K562 (cell line): ENCODE measurements at regions not wholly inside any gene's neighbourhood (a gene's known extent, or its start where the extent isn't known, plus 50 kb on each side); places are given as distances from the start of the nearest gene placed in this dataset.

ENCODE experiments used
- ATAC-seq: fragments of 200-7000 bp; cut with Tn5 transposase; 3 replicates; pipeline ENCODE4 v1.9.1; 2020; ENCODE audit warnings: moderate library complexity
- BruUV-seq: library from RNA; stranded (reverse); fragments of 400-500 nt; replicated peaks from 2 replicates; lab custom pipeline; 2021; lab: Mats Ljungman, UMichigan
- CTCF ChIA-PET: fragments of 300-600 bp; formaldehyde crosslinking; extraction: SDS; loops from one replicate; lab custom pipeline; 2021; ENCODE audit warnings: low intra/inter-chr PET ratio; lab: Yijun Ruan, JAX
- POLR2A ChIA-PET: fragments of 300-600, 350-650 bp; sonication (Branson Sonifier 250); formaldehyde crosslinking; extraction: SDS; loops from one replicate; lab custom pipeline; 2021; ENCODE audit warnings: antibody characterized with exemption, inconsistent platforms; lab: Yijun Ruan, JAX
- DNase-seq, 4 experiments: peaks; one replicate each; pipeline versions ENCODE4 v3.0.0 to v3.0.0-alpha.2; 2011 to 2018; ENCODE audit warnings: low spot score in 3 of 4, mixed read lengths in 3 of 4; ENCODE audit errors: extremely low read depth in 1 of 4
- FAIRE-seq: peaks from 2 replicates; lab custom pipeline; 2011; peaks lifted over from hg19 to GRCh38; lab: Jason Lieb, UNC
- H2AFZ ChIP-seq: 2 replicates; pipeline ENCODE4 v1.6.0; 2011; ENCODE audit warnings: low read depth, low read length, control low read depth, inconsistent platforms
- H3K27ac ChIP-seq: fragments of 200-600 bp; 3 replicates; pipeline ENCODE4 v1.8.0; 2011; ENCODE audit warnings: low read depth, mild to moderate bottlenecking, control low read depth, inconsistent platforms, low read length, moderate library complexity, mixed read lengths; ENCODE audit errors: extremely low read depth
- H3K27me3 ChIP-seq, 2 experiments: fragments of 300-600 bp in 1 of 2; 2 replicates in 1 of 2; 3 replicates in 1 of 2; pipeline versions ENCODE4 v1.6.0 to v1.8.0; 2011; ENCODE audit warnings: inconsistent platforms in 2 of 2, low read length in 2 of 2, mild to moderate bottlenecking in 1 of 2, mixed read lengths in 1 of 2, moderate library complexity in 1 of 2; ENCODE audit not compliant: control insufficient read depth in 2 of 2, insufficient read depth in 2 of 2
- H3K36me3 ChIP-seq: fragments of 300-600 bp; 3 replicates; pipeline ENCODE4 v1.8.0; 2011; ENCODE audit warnings: mild to moderate bottlenecking, low read length, inconsistent platforms; ENCODE audit not compliant: control insufficient read depth, insufficient read depth
- H3K4me1 ChIP-seq, 2 experiments: fragments of 200-600 bp in 1 of 2; replicated peaks in 1 of 2; 2 replicates in 1 of 2; 3 replicates in 1 of 2; pipeline versions ENCODE4 v1.5.1 to v1.8.0; 2011; ENCODE audit warnings: inconsistent platforms in 2 of 2, low read length in 2 of 2, mild to moderate bottlenecking in 1 of 2, mixed read lengths in 1 of 2, moderate library complexity in 1 of 2; ENCODE audit not compliant: control insufficient read depth in 2 of 2, insufficient read depth in 2 of 2
- H3K4me2 ChIP-seq: 2 replicates; pipeline ENCODE4 v1.6.1; 2011; ENCODE audit warnings: low read length, control low read depth, inconsistent platforms, mixed read lengths; ENCODE audit not compliant: insufficient read depth
- H3K4me3 ChIP-seq: fragments of 200-600 bp; sonication (generic), shearing (Covaris generic); 2 replicates; pipeline ENCODE4 v1.5.1; 2016; ENCODE audit warnings: control low read depth, inconsistent platforms
- H3K79me2 ChIP-seq: fragments of 200-600 bp; 3 replicates; pipeline ENCODE4 v1.8.0; 2011; ENCODE audit warnings: low read length, inconsistent platforms; ENCODE audit not compliant: control insufficient read depth, insufficient read depth
- H3K9ac ChIP-seq, 2 experiments: 2 replicates each; pipeline versions ENCODE4 v1.6.0 to v1.6.1; 2011; ENCODE audit warnings: low read depth in 2 of 2, low read length in 2 of 2, control low read depth in 1 of 2, inconsistent platforms in 1 of 2, mild to moderate bottlenecking in 1 of 2, mixed read lengths in 1 of 2; ENCODE audit not compliant: insufficient read depth in 1 of 2
- H3K9me1 ChIP-seq: one replicate; pipeline ENCODE4 v1.6.0; 2011; ENCODE audit warnings: inconsistent platforms, mild to moderate bottlenecking, low read length, moderate library complexity; ENCODE audit not compliant: control insufficient read depth, insufficient read depth
- H3K9me3 ChIP-seq: replicated peaks from 2 replicates; pipeline ENCODE4 v1.5.1; 2011; ENCODE audit warnings: low read depth, low read length, inconsistent platforms; ENCODE audit not compliant: control insufficient read depth, insufficient read depth
- H4K20me1 ChIP-seq: replicated peaks from 2 replicates; pipeline ENCODE4 v1.6.1; 2011; ENCODE audit warnings: low read length, inconsistent platforms, mixed read lengths; ENCODE audit not compliant: control insufficient read depth, insufficient read depth
- CC2D1A ChIP-seq: fragments of 450-650 bp; IDR thresholded peaks from 2 replicates; pipeline ENCODE4 v1.6.1; 2017; ENCODE audit warnings: mild to moderate bottlenecking
- CCNT2 ChIP-seq: IDR thresholded peaks from 2 replicates; pipeline ENCODE4 v1.6.1; 2011; ENCODE audit warnings: borderline replicate concordance, low read depth, mild to moderate bottlenecking, moderate library complexity, mixed read lengths, low read length; ENCODE audit not compliant: insufficient read length; ENCODE audit errors: extremely low read depth
- CHD1 ChIP-seq: fragments of 200-600 bp; sonication (generic); IDR thresholded peaks from one replicate; pipeline ENCODE4 v1.6.1; 2012; ENCODE audit warnings: mild to moderate bottlenecking, moderate library complexity, low read length, inconsistent platforms
- CUX1 ChIP-seq: fragments of 200-800 bp; sonication (Bioruptor generic); IDR thresholded peaks from 2 replicates; pipeline ENCODE4 v1.6.1; 2016; ENCODE audit warnings: missing genetic modification characterization, missing compliant biosample characterization
- E2F8 ChIP-seq: fragments of 450-650 bp; IDR thresholded peaks from 2 replicates; pipeline ENCODE4 v1.7.1; 2018; ENCODE audit warnings: mild to moderate bottlenecking, low read depth; ENCODE audit not compliant: partially characterized antibody
- MTF1 ChIP-seq: fragments of 250-450 bp; sonication (Bioruptor Pico); IDR thresholded peaks from 2 replicates; pipeline ENCODE4 v1.9.0; 2021; ENCODE audit warnings: moderate library complexity, mild to moderate bottlenecking, inconsistent platforms, borderline replicate concordance
- SRSF3 ChIP-seq: fragments of 200-400 bp; formaldehyde crosslinking; IDR thresholded peaks from 2 replicates; pipeline ENCODE4 v1.6.1; 2016; ENCODE audit warnings: mild to moderate bottlenecking, low read length, moderate library complexity; ENCODE audit not compliant: insufficient read depth
- ZNF239 ChIP-seq: fragments of 250-450 bp; sonication (Bioruptor Pico); IDR thresholded peaks from 2 replicates; pipeline ENCODE4 v1.4.0; 2020; ENCODE audit warnings: mild to moderate bottlenecking
- WGBS: fragments of 100-300 bp; shearing (Covaris generic); methylation state at CpG from one replicate; pipeline ENCODE4 v1.1.6; 2016; ENCODE audit warnings: low coverage, mixed read lengths; ENCODE audit not compliant: insufficient coverage; ENCODE audit errors: missing lambda C conversion rate; 5-methylcytosine and 5-hydroxymethylcytosine counted together
- in situ Hi-C: fragments of 300-500 bp; cut with MboI; formaldehyde crosslinking; loops from 4 replicates; pipeline ENCODE4 v1.15.0; 2018; ENCODE audit warnings: inconsistent platforms, mixed read lengths
- intact Hi-C: fragments of 100-400 bp; cut with micrococcal nuclease; formaldehyde crosslinking; loops from 2 replicates; pipeline ENCODE4 v1.14.2; 2022
- TF ChIP-seq, protein P1 (sequence below): fragments of 150-350 bp; IDR thresholded peaks from 2 replicates; pipeline ENCODE4 v1.6.1; 2014; ENCODE audit warnings: low read depth, mild to moderate bottlenecking, low read length, borderline replicate concordance

DNA sequence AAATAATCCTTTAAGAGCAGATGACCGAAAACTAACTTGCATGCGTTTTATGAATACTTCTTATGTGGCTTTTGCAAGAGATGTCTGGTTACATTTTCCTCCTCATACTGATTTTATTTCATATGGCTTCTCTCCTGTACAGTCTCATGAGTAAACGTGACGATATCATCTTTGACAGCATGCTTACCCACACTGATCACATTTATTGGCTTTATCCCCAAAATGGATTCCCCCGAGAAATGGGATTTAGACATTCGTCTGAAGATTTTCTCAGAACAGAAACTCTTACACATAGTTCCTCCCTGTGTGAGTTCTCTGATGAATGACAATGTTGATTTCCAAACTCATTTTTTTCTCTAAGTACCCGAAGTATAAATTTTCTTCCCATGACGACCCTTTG lies 939.7 kb upstream of the LCORL start:
- Histone ChIP-seq H3K9me1 (no peaks in the 10 kb centered on the region), H2AFZ (no peak overlapping the region), H3K4me1 (no peaks in the 10 kb centered on the region), H3K27me3 (no peaks in the 10 kb centered on the region), H3K79me2 (no peaks in the 10 kb centered on the region), H4K20me1 (no peaks in the 10 kb centered on the region), H3K4me3 (no peak overlapping the region), H3K9me3 (no peaks in the 10 kb centered on the region), H3K9ac (no peak overlapping the region), H3K36me3 (no peaks in the 10 kb centered on the region), H3K4me2 (no peak overlapping the region), H3K27ac (no peak overlapping the region)
- DNase-seq = no peak
- 2% methylated on average over 8 of the region's 8 CpGs for WGBS
- ATAC-seq = no peak
- in situ Hi-C loops = no loop called here
- CTCF ChIA-PET = no interaction called here
- POLR2A ChIA-PET = interaction anchor here (0.9 kb wide), 1 partner anchor 16 kb away, joined by 3 read pairs; no protein-coding TSS in a partner anchor
- BruUV-seq = no TSS peak
- no peak for FAIRE-seq
- intact Hi-C loops = no loop called here
- TF ChIP-seq CHD1 (no peak), MTF1 (CRISPR knock-in tag) (no peak), CCNT2 (no peak), CC2D1A (no peak), SRSF3 (no peak), ZNF239 (no peak), CUX1 (CRISPR knock-in tag) (no peak), E2F8 (no peak)
- TF ChIP-seq, protein P1, sequence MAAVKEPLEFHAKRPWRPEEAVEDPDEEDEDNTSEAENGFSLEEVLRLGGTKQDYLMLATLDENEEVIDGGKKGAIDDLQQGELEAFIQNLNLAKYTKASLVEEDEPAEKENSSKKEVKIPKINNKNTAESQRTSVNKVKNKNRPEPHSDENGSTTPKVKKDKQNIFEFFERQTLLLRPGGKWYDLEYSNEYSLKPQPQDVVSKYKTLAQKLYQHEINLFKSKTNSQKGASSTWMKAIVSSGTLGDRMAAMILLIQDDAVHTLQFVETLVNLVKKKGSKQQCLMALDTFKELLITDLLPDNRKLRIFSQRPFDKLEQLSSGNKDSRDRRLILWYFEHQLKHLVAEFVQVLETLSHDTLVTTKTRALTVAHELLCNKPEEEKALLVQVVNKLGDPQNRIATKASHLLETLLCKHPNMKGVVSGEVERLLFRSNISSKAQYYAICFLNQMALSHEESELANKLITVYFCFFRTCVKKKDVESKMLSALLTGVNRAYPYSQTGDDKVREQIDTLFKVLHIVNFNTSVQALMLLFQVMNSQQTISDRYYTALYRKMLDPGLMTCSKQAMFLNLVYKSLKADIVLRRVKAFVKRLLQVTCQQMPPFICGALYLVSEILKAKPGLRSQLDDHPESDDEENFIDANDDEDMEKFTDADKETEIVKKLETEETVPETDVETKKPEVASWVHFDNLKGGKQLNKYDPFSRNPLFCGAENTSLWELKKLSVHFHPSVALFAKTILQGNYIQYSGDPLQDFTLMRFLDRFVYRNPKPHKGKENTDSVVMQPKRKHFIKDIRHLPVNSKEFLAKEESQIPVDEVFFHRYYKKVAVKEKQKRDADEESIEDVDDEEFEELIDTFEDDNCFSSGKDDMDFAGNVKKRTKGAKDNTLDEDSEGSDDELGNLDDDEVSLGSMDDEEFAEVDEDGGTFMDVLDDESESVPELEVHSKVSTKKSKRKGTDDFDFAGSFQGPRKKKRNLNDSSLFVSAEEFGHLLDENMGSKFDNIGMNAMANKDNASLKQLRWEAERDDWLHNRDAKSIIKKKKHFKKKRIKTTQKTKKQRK = no peak
